ENCODE measurements at regions not wholly inside any gene's neighbourhood (a gene's known extent, or its start where the extent isn't known, plus 50 kb on each side); places are given as distances from the start of the nearest gene placed in this dataset.
"Not testable (repeated sequence)": the region's sequence is repeated elsewhere in the genome, so short reads cannot be mapped to it uniquely, and the experiment has no call there.

DNA sequence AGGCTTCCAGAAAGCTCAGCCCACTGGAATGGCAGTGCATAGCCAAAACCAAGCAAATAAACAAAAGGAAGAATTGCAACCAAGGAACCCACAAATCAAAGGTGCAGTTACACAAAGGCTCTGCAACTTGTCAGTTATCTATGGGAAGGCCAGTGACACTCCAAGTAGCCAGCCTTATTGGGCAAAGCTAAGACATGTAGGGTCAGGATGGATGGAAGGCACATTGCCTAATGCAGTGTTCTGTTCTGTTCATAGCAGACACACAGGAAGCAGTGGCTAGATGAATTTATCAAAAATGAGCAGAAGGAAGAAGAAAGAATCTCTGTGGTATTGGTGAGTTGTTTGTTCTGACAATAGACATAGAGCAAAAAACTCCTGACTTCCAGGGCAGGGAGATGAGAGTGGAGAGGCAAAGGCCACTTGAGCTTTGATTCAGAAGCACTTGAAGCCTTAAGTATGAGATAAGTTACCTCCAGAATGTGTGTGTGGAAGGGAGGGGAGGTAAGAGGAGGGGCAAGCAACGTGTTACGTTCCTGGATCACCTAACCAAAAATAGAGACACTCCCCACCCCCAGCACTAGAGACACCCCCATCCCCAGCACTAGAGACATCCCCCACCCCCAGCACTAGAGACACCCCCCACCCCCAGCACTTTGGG, 57.9 kb upstream of the AKAP12 start:
- no peak for FAIRE-seq
- no peaks in the 10 kb centered on the region for H3K27me3 ChIP-seq (ENCODE audit: control insufficient read depth, insufficient read depth, low read length)
- H3K9me3 ChIP-seq (ENCODE audit: control insufficient read depth in 2 of 3, insufficient read depth in 1 of 3, low read length in 3 of 3), result no peaks in the 10 kb centered on the region
- H3K9ac ChIP-seq (ENCODE audit: low read length in 3 of 3), result no peak overlapping the region
- DNase-seq, result no peak
- TF ChIP-seq, protein P1, sequence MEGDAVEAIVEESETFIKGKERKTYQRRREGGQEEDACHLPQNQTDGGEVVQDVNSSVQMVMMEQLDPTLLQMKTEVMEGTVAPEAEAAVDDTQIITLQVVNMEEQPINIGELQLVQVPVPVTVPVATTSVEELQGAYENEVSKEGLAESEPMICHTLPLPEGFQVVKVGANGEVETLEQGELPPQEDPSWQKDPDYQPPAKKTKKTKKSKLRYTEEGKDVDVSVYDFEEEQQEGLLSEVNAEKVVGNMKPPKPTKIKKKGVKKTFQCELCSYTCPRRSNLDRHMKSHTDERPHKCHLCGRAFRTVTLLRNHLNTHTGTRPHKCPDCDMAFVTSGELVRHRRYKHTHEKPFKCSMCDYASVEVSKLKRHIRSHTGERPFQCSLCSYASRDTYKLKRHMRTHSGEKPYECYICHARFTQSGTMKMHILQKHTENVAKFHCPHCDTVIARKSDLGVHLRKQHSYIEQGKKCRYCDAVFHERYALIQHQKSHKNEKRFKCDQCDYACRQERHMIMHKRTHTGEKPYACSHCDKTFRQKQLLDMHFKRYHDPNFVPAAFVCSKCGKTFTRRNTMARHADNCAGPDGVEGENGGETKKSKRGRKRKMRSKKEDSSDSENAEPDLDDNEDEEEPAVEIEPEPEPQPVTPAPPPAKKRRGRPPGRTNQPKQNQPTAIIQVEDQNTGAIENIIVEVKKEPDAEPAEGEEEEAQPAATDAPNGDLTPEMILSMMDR (IDR thresholded peaks at IDR 0.05; ENCODE audit: borderline replicate concordance, extremely low read depth, insufficient read depth), result no peak
- no peak overlapping the region for H3K27ac ChIP-seq (ENCODE audit: low read depth in 2 of 2, low read length in 2 of 2)
- no peaks in the 10 kb centered on the region for H3K36me3 ChIP-seq (ENCODE audit: control insufficient read depth in 2 of 3, insufficient read depth in 3 of 3, low read length in 3 of 3)
- H3K4me1 ChIP-seq (ENCODE audit: control insufficient read depth in 2 of 3, insufficient read depth in 2 of 3, low read depth in 1 of 3, low read length in 3 of 3), result no peaks in the 10 kb centered on the region
- H3K4me3 ChIP-seq (ENCODE audit: low read length in 3 of 3), result no peak overlapping the region
- intact Hi-C loops (cut with DNase I), result no loop called here

DNA sequence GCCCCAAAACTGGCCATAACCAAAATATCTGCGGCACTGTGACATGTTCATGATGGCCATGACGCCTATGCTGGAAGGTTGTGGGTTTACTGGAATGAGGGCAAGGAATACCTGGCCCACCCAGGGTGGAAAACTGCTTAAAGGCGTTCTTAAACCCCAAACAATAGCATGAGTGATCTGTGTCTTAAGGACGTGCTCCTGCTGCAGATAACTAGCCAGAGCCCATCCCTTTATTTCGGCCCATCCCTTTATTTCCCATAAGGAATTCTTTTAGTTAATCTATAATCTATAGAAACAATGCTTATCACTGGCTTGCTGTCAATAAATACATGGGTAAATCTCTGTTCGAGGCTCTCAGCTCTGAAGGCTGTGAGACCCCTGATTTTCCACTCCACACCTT, 56.8 kb upstream of the AKAP12 start:
- DNase-seq; intact Hi-C loops (cut with DNase I); H3K27me3 ChIP-seq (ENCODE audit: control insufficient read depth, insufficient read depth, low read length); H3K36me3 ChIP-seq (ENCODE audit: control insufficient read depth in 2 of 3, insufficient read depth in 3 of 3, low read length in 3 of 3); H3K9ac ChIP-seq (ENCODE audit: low read length in 3 of 3); H3K4me1 ChIP-seq (ENCODE audit: control insufficient read depth in 2 of 3, insufficient read depth in 2 of 3, low read depth in 1 of 3, low read length in 3 of 3); FAIRE-seq; H3K4me3 ChIP-seq (ENCODE audit: low read length in 3 of 3); H3K9me3 ChIP-seq (ENCODE audit: control insufficient read depth in 2 of 3, insufficient read depth in 1 of 3, low read length in 3 of 3); H3K27ac ChIP-seq (ENCODE audit: low read depth in 2 of 2, low read length in 2 of 2): not testable (repeated sequence)

DNA sequence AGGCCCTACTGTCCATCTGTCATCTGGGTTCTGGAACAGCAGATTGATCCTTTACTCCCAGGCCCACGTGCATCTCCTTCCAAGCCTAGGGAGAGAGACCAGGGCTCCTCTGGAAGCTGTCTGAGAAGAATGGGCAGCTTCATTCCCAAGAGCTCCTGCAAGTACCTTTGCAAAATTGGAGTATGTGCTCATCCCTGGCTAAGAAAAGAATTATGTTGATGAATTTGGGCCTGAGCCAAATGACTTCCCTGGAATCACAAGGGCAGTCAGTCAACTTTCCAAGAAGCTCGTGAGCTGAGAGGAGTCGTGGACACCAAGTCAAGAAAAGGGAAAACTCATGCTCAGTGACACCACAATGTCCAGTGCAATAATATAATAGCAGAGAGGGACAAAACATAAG, 54.6 kb upstream of the AKAP12 start:
- no peaks in the 10 kb centered on the region for H3K4me1 ChIP-seq (ENCODE audit: control insufficient read depth in 2 of 3, insufficient read depth in 2 of 3, low read depth in 1 of 3, low read length in 3 of 3)
- intact Hi-C loops (cut with DNase I), result no loop called here
- no peak overlapping the region for H3K4me3 ChIP-seq (ENCODE audit: low read length in 3 of 3)
- TF ChIP-seq, protein P1 (IDR thresholded peaks at IDR 0.05; ENCODE audit: borderline replicate concordance, extremely low read depth, insufficient read depth), result no peak
- H3K27me3 ChIP-seq (ENCODE audit: control insufficient read depth, insufficient read depth, low read length), result no peaks in the 10 kb centered on the region
- H3K9me3 ChIP-seq (ENCODE audit: control insufficient read depth in 2 of 3, insufficient read depth in 1 of 3, low read length in 3 of 3), result no peaks in the 10 kb centered on the region
- H3K9ac ChIP-seq (ENCODE audit: low read length in 3 of 3), result no peak overlapping the region
- no peaks in the 10 kb centered on the region for H3K36me3 ChIP-seq (ENCODE audit: control insufficient read depth in 2 of 3, insufficient read depth in 3 of 3, low read length in 3 of 3)
- H3K27ac ChIP-seq (ENCODE audit: low read depth in 2 of 2, low read length in 2 of 2), result no peak overlapping the region
- DNase-seq (no peak), FAIRE-seq (no peak)

DNA sequence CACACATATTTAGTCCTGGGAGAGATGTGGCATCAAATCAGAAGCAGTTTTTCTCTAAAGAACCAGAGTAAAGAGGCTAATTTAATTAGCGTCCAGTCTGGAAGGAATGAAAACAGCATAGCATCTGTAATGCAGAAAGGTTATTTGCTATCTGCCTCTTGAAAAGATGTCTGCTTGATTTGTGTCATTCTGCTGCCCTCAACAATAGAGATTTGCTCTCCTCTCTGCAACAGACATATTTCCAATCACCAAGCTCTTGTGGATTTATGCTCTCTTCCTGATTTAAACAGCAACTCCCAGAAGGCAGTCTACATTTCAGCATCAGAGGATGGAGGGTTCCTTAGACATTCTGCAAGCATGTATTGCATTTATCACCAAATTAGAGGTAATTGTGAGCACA, 53.5 kb upstream of the AKAP12 start:
- Histone ChIP-seq H3K9me3 (ENCODE audit: control insufficient read depth in 2 of 3, insufficient read depth in 1 of 3, low read length in 3 of 3) (no peaks in the 10 kb centered on the region), H3K36me3 (ENCODE audit: control insufficient read depth in 2 of 3, insufficient read depth in 3 of 3, low read length in 3 of 3) (no peaks in the 10 kb centered on the region), H3K9ac (ENCODE audit: low read length in 3 of 3) (no peak overlapping the region), H3K4me1 (ENCODE audit: control insufficient read depth in 2 of 3, insufficient read depth in 2 of 3, low read depth in 1 of 3, low read length in 3 of 3) (no peaks in the 10 kb centered on the region), H3K27me3 (ENCODE audit: control insufficient read depth, insufficient read depth, low read length) (no peaks in the 10 kb centered on the region), H3K4me3 (ENCODE audit: low read length in 3 of 3) (no peak overlapping the region), H3K27ac (ENCODE audit: low read depth in 2 of 2, low read length in 2 of 2) (no peak overlapping the region)
- DNase-seq (peak in 1 of 5 donors; percentile 40), FAIRE-seq (no peak)
- TF ChIP-seq, protein P1 (IDR thresholded peaks at IDR 0.05; ENCODE audit: borderline replicate concordance, extremely low read depth, insufficient read depth), result no peak
- intact Hi-C loops (cut with DNase I), result no loop called here

Measured in kidney (tissue), 13 donors.